HEK293 (cell line): ENCODE measurements at regions not wholly inside any gene's neighbourhood (a gene's known extent, or its start where the extent isn't known, plus 50 kb on each side); places are given as distances from the start of the nearest gene placed in this dataset.

Experiments used
- GLI2 ChIP-seq: fragments of 450-650 bp; formaldehyde crosslinking; IDR thresholded peaks from 2 replicates; pipeline ENCODE4; 2017; ENCODE audit warnings: missing biosample characterization, missing genetic modification characterization, low read depth, borderline replicate concordance
- ZNF140 ChIP-seq: fragments of 450-650 bp; formaldehyde crosslinking; IDR thresholded peaks from 2 replicates; pipeline ENCODE4 v1.5.1; 2016; ENCODE audit warnings: missing biosample characterization, missing genetic modification characterization
- ZNF274 ChIP-seq, 2 experiments: fragments of 200-500 bp in 1 of 2; fragments of 450-650 bp in 1 of 2; sonication (Bioruptor generic) in 1 of 2; formaldehyde crosslinking in 1 of 2; IDR thresholded peaks; 2 replicates each; pipeline versions ENCODE4 v1.5.1 to v1.6.1; 2014 to 2016; ENCODE audit warnings: borderline replicate concordance in 1 of 2, inconsistent platforms in 1 of 2, low read length in 1 of 2, missing biosample characterization in 1 of 2, missing genetic modification characterization in 1 of 2
- ZNF404 ChIP-seq: fragments of 450-650 bp; formaldehyde crosslinking; IDR thresholded peaks from 2 replicates; pipeline ENCODE4 v1.5.1; 2017; ENCODE audit warnings: missing biosample characterization, missing genetic modification characterization

- TF ChIP-seq ZNF404 = no peak
- no peak for TF ChIP-seq ZNF140 (tag by site-specific recombination)
- no peak for TF ChIP-seq GLI2 (tag by site-specific recombination)
- no peak for TF ChIP-seq ZNF274 (IDR thresholded peaks at IDR 0.05; ENCODE audit: low read length)
- TF ChIP-seq ZNF274 (tag by site-specific recombination; IDR thresholded peaks at IDR 0.05; ENCODE audit: borderline replicate concordance) = no peak
Observed at GRCh38 chr3:124303305-124303910, 311.5 kb upstream of the ROPN1 start.
